Left cardiac atrium (tissue), 4 donors: ENCODE measurements at regions not wholly inside any gene's neighbourhood (a gene's known extent, or its start where the extent isn't known, plus 50 kb on each side); places are given as distances from the start of the nearest gene placed in this dataset.
"Not testable (repeated sequence)": the region's sequence is repeated elsewhere in the genome, so short reads cannot be mapped to it uniquely, and the experiment has no call there.

ENCODE experiments used
- ATAC-seq, 2 donors: fragments of 200-7000 bp; cut with Tn5 transposase; one replicate each; pipeline ENCODE4 v1.9.1; 2020; ENCODE audit warnings: mild to moderate bottlenecking in 2 of 2, moderate library complexity in 2 of 2
- DNase-seq: peaks from one replicate; pipeline ENCODE4 v3.0.0-alpha.2; 2020
- intact Hi-C, 2 donors: fragments of 100-400 bp; cut with DNase I; formaldehyde crosslinking; loops; one replicate each; pipeline versions ENCODE4 v1.14.1 to v1.15.1; 2022 to 2023
- donor health status: DM: no; HTN: yes; CAD: no.
- donor health status: DM: no; HTN: yes; CAD: no; lungs with severe emphysema.
- donor health status: DM: yes; HTN: yes; CAD: no.
- donor health status: Dilated cardiomyopathy.

DNA sequence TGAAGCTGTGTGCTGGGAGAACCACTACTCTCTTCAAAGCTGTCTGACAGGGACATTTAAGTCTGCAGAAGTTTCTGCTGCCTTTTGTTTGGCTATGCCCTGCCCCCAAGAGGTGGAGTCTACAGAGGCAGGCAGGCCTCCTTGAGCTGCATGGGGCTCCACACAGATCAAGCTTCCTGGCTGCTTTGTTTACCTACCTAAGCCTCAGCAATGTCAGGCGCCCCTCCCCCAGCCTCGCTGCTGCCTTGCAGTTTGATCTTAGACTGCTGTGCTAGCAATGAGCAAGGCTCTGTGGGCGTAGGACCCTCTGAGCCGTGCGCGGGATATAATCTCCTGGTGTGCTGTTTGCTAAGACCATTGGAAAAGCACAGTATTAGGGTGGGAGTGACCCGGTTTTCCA lies 103.3 kb upstream of the SALL1 start:
- ATAC-seq, intact Hi-C loops, DNase-seq: not testable (repeated sequence)

DNA sequence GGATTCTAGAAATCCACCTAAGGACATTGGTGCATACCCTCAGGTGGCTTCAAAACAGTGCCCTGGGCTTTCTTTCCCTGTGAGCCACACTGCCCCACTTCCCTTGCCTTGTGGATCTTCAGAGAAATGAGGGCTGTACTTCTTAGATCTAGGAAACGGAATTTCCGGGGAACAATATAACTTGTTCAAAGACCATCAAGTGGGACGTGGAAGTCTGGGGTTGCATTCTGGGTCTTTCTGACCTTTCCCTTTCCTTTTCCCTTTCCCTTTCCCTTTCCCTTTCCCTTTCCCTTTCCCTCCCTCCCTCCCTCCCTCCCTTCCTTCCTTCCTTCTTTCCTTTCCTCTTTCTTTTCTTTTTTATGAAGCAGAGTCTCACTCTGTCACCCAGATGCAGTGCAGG lies 97.1 kb upstream of the SALL1 start:
- intact Hi-C loops: no loop called here
- DNase-seq (no peak), ATAC-seq (no peak)

- intact Hi-C loops: no loop called here
- no peak for ATAC-seq
- DNase-seq: no peak
Observed at GRCh38 chr16:51245658-51245995, 94.6 kb upstream of the SALL1 start.

DNA sequence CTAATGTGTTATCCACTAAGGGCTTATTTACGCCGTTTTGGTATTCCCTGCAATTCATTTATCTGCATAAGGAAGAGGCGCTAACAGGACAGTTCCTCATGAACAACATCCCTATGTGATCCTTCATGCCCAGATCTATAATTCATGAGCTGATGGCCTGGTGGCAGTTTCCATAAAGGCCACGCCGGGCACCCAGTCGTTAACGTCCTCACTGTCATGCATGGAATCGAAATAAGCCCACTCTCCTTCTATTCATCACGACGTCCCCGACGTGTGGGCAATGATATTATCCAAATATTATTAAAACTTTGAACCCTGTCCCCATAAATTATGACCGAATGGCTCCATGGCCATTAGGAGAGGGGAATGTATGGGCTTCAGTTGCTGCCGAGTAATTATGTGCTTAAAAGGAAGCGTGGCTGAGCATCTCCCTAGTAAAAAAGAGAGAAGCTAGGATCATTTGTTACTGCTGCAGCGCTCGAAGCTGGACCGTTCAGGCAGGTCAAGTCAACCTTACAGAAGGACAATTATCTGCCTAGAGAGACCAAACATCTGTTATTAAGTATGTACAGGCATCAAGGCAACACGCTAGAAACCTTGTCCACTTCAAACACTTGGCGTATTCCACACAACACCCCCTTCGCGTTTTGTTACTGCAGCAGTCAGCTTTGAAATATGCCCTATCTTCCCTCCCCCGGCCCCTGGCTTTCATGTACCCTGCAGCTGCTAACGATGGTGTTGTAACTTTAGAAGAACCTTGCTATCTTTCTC lies 94.0 kb upstream of the SALL1 start:
- intact Hi-C loops: no loop called here
- DNase-seq: no peak
- ATAC-seq: no peak

DNA sequence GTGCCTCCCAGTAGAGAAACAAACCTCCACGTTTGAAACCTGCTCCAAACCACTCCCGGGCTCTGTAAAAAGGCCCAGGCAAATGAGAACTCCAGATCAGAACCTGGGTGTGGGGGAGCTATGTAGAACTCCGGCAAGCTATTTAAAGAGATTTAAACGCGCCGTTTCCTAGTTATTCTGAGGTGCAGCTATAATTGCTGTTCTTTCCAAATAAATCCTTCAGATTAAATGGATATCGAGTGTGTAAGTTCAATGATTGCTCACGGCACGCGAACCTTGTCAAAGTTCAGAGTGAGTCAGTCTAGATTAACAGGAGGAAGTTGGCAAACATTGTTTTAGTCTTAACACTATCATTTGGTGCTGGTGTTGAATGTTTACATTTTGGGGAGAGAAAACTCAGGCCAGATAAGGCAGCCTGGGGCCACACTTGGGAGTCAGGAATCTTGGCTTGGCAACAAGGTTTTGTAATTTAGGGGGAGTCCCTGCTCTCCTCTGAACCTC lies 92.9 kb upstream of the SALL1 start:
- intact Hi-C loops: no loop called here
- ATAC-seq: peak in 1 of 2 donors; percentile 70
- no peak for DNase-seq

DNA sequence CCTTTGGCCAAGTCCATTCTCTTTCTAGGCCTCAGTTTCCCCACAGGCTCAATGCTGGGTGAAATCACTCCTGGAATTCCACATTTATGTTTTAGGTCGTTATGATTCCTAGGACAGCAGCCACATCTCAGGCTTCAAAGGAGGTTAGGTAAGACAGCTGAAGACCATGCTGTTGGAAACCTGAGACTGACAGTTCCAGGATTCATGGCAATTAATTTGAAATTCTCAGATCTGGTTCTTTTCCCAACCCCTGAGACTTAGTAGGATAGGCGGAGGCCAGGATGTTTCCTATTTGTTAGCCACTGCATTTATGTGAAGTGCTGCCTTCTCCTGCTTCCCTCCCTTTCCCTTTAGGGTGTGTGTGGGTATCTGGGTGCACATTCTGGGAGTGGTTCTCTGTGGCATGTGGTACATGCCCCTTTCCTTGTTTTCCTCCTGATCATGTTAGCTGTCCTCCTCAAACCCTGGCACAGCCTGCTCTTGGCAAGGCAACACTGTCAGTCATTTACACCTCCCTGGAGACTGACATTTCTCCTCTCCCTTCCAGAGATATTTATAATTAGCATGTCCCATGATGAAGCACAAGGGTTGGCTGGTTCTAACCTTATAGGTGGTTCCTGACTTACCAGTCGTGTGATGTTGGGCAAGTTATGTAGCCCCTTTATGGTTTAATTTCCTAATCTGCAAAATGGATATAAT lies 91.4 kb upstream of the SALL1 start:
- peak in 1 of 2 donors; percentile 58 for ATAC-seq
- DNase-seq: no peak
- intact Hi-C loops: no loop called here

DNA sequence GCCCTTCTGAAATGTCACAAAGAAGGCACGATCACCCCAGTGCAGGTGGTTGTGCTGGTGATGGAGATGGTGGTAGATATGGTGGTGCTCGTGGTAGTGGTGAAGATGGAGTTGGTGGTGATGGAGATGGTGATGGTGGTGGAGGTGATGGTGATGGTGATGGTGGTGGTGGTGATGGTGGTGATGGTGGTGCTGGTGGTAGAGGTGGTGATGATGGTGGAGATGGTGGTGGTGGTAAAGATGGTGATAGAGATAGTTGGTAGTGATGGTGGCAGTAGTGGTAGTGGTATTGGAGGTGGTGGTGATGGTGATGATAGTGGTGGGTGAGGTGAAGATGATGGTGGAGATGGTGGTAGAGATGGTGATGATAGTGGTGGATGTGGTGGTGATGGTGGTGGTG lies 88.1 kb upstream of the SALL1 start:
- DNase-seq: no peak
- intact Hi-C loops: no loop called here
- no peak for ATAC-seq

DNA sequence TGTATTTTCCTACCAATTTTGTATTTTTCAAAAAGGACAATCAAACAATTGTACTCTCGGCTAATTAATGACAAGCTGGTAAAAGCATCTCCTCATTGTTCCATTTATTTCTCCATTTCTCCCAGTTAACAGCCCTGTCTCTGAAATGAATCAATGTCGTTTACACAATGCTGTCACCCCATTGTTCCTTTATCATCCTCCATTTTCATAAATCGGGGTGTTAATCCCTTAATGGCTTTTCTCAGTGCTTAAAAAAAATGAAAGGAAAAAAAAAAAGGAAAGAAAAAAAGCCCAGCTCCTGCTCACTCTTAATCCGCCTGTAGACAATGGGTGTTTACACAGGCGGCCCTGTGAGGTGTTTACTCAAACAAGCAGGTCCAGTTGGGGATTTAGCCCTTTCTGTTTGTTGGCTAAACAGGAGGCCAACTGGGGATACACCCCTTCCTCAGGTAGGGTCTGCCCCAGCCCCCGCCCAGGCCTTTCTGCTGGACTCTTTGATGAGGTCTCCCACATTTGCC lies 86.8 kb upstream of the SALL1 start:
- DNase-seq (no peak), ATAC-seq (no peak)
- intact Hi-C loops: no loop called here

GRCh38 chr16:51237207-51237606 lies 86.1 kb upstream of the SALL1 start:
- intact Hi-C loops: no loop called here
- ATAC-seq: no peak
- DNase-seq: no peak

- DNase-seq (no peak), ATAC-seq (no peak)
- intact Hi-C loops: no loop called here
Observed at GRCh38 chr16:51236583-51236982, 85.5 kb upstream of the SALL1 start.

DNA sequence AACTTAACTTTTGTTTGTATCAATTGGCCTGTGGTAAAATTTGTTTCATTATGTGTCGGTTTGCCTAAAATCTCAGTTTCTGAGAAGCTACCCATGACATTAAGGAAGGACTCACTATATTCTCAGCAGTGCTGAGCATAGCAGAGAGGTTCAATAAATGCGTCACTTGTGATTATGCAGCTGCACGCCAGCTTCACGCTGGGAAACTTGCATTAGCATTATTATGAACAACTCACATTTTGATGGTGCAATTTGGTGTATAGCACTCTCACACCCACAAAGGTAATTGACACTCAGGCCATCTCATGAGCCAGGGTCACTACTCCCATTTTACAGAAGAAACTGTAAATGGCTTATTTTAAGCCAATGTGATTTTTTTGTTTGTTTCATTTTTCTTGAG lies 80.6 kb upstream of the SALL1 start:
- DNase-seq: no peak
- intact Hi-C loops: no loop called here
- no peak for ATAC-seq

DNA sequence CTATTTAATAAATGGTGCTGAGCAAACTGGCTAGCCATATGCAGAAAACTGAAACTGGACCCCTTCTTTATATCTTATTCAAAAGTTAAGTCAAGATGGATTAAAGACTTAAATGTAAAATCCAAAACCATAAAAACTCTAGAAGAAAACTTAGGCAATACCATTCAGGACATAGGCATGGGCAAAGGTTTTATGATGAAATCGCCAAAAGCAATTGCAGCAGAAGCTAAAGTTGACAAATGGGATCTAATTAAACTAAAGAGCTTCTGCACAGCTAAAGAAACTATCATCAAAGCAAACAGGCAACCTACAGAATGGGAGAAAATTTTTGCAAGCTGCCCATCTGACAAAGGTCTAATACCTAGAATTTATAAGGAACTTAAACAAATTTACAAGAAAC lies 79.0 kb upstream of the SALL1 start:
- intact Hi-C loops, ATAC-seq, DNase-seq: not testable (repeated sequence)

DNA sequence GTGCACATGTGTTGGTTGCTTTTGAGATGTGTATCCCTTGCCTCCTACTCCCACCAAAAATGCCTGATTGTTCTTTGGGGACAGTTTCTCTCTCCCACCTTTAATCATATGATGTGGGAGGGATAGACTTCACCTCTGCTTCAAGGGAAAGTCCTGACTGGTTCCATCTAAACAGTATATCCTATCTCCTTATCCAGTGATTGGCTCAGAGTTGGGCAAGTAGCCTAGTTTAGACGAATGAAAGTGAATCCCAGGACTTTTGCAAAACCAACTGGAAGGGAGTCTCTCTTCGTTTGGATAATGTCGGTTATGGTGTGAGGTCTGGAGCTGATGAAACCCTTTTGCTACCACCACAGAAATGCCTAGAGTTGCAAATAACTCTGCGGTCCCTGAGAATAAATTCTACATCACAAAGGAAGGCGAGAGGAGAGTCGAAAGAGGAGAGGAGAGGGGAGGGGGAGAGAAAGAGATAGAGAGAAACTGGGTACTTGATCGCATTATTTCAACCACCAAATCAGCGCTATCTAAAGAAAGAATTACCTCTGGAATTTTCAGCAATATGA lies 77.1 kb upstream of the SALL1 start:
- no peak for ATAC-seq
- intact Hi-C loops: no loop called here

GRCh38 chr16:51225878-51226277 lies 74.8 kb upstream of the SALL1 start:
- DNase-seq: no peak
- no peak for ATAC-seq
- intact Hi-C loops: no loop called here

More for the DNA sequence above, 77.1 kb upstream of the SALL1 start:
- DNase-seq: no peak

- DNase-seq (no peak), ATAC-seq (no peak)
- intact Hi-C loops: no loop called here
Observed at GRCh38 chr16:51224317-51224716, 73.2 kb upstream of the SALL1 start.

- intact Hi-C loops: no loop called here
- no peak for DNase-seq
- no peak for ATAC-seq
Observed at GRCh38 chr16:51222016-51222415, 70.9 kb upstream of the SALL1 start.

- intact Hi-C loops: no loop called here
- DNase-seq (no peak), ATAC-seq (no peak)
Observed at GRCh38 chr16:51211148-51211547, 60.1 kb upstream of the SALL1 start.

DNA sequence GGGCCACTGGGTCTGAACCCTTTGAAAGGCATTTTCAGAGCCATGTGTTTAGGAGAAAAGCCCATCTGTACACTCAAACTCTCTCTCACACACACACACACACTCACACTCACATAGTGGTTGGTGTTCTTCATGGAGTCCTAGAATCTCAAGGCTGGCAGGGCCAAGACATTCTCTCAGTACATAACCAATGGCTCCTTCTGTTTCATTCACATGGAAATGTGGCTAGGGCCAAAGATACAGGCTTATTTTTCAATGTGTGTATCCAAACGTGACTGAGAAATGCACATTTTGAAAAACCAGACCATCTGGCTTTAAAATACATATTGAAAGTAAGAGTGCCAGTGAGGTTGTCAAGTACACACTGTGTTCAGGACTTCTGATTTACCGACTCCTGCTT lies 59.0 kb upstream of the SALL1 start:
- intact Hi-C loops: no loop called here
- no peak for ATAC-seq
- no peak for DNase-seq

DNA sequence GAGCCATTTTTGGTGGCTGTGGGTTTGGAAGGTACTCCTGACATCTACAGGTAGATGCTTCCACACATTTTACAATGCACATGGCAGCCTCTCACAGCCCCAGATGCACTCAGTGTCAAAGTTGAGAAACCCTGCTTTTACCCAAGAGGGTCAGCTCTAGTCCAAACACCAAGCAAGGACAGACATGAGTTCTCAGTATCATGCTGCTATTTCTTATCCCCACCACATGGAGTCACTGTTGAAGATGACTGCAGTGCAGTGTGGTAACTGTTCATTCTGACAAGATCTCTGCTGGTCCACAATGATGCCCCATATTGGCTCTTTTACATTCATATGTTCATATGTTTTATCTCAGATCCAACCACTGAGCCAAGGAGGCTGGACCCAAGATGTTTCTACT lies 50.5 kb upstream of the SALL1 start:
- DNase-seq (no peak), ATAC-seq (no peak)
- intact Hi-C loops: no loop called here
